Activated CD4-positive, alpha-beta memory T cell treated with anti-CD3 and anti-CD28 coated beads, Interleukin-2, amount 10 ng/mL, durations not matched to agents 7 days and 5 days (primary cell): ENCODE measurements at regions not wholly inside any gene's neighbourhood (a gene's known extent, or its start where the extent isn't known, plus 50 kb on each side); places are given as distances from the start of the nearest gene placed in this dataset.
"Not testable (repeated sequence)": the region's sequence is repeated elsewhere in the genome, so short reads cannot be mapped to it uniquely, and the experiment has no call there.

ENCODE experiments used
- CTCF ChIA-PET: fragments of 350-600 bp; sonication (Branson Sonifier 250); formaldehyde crosslinking; loops from one replicate; lab custom pipeline; 2021; ENCODE audit warnings: antibody characterized with exemption, inconsistent platforms; lab: Charles Lee
- POLR2A ChIA-PET: fragments of 350-600 bp; sonication (Branson Sonifier 250); formaldehyde crosslinking; loops from one replicate; lab custom pipeline; 2021; ENCODE audit warnings: antibody characterized with exemption; lab: Charles Lee
- DNase-seq: peaks from one replicate; pipeline ENCODE4 v3.0.0-alpha.2; 2020
- H3K27ac Mint-ChIP-seq: one replicate; pipeline ENCODE4 v1.8.0; 2021; ENCODE audit warnings: mild to moderate bottlenecking, mixed read lengths
- H3K27me3 Mint-ChIP-seq: one replicate; pipeline ENCODE4 v1.8.0; 2021; ENCODE audit warnings: mixed read lengths
- H3K36me3 Mint-ChIP-seq: one replicate; pipeline ENCODE4 v1.8.0; 2021; ENCODE audit warnings: low read depth, mixed read lengths
- H3K4me1 Mint-ChIP-seq: one replicate; pipeline ENCODE4 v1.8.0; 2021; ENCODE audit warnings: mixed read lengths
- H3K4me3 Mint-ChIP-seq: one replicate; pipeline ENCODE4 v1.8.0; 2021; ENCODE audit warnings: mild to moderate bottlenecking, mixed read lengths
- H3K9me3 Mint-ChIP-seq: one replicate; pipeline ENCODE4 v1.8.0; 2021; ENCODE audit warnings: mixed read lengths

GRCh38 chr5:174895360-174895759 lies 171.0 kb downstream of the MSX2 start:
- Mint-ChIP-seq H3K9me3 (no peaks in the 10 kb centered on the region), H3K27me3 (no peaks in the 10 kb centered on the region), H3K4me1 (no peaks in the 10 kb centered on the region), H3K36me3 (no peaks in the 10 kb centered on the region), H3K4me3 (no peak overlapping the region), H3K27ac (no peak overlapping the region)
- no peak for DNase-seq
- POLR2A ChIA-PET = no interaction called here
- CTCF ChIA-PET = no interaction called here

- no peaks in the 10 kb centered on the region for H3K9me3 Mint-ChIP-seq
- ChIA-PET CTCF (no interaction called here), POLR2A (no interaction called here)
- H3K4me1 Mint-ChIP-seq = no peaks in the 10 kb centered on the region
- no peak overlapping the region for H3K27ac Mint-ChIP-seq
- no peak overlapping the region for H3K4me3 Mint-ChIP-seq
- H3K27me3 Mint-ChIP-seq = no peaks in the 10 kb centered on the region
- H3K36me3 Mint-ChIP-seq = no peaks in the 10 kb centered on the region
- no peak for DNase-seq
These were observed 168.4 kb downstream of the MSX2 start for GRCh38 chr5:174892742-174893141.

- POLR2A ChIA-PET, H3K4me3 Mint-ChIP-seq, H3K27me3 Mint-ChIP-seq, DNase-seq, H3K36me3 Mint-ChIP-seq, H3K9me3 Mint-ChIP-seq, CTCF ChIA-PET, H3K4me1 Mint-ChIP-seq, H3K27ac Mint-ChIP-seq: not testable (repeated sequence)
These were observed 156.2 kb downstream of the MSX2 start for GRCh38 chr5:174880412-174881200.

GRCh38 chr5:174877987-174878386 lies 153.6 kb downstream of the MSX2 start:
- CTCF ChIA-PET = no interaction called here
- Mint-ChIP-seq H3K4me3 (no peak overlapping the region), H3K27me3 (no peaks in the 10 kb centered on the region), H3K36me3 (no peaks in the 10 kb centered on the region), H3K4me1 (no peaks in the 10 kb centered on the region), H3K27ac (no peak overlapping the region), H3K9me3 (no peaks in the 10 kb centered on the region)
- no peak for DNase-seq
- POLR2A ChIA-PET = no interaction called here

GRCh38 chr5:174872271-174872670 lies 147.9 kb downstream of the MSX2 start:
- Mint-ChIP-seq H3K4me1 (no peaks in the 10 kb centered on the region), H3K4me3 (no peak overlapping the region), H3K9me3 (no peaks in the 10 kb centered on the region), H3K27ac (no peak overlapping the region), H3K27me3 (no peaks in the 10 kb centered on the region), H3K36me3 (no peaks in the 10 kb centered on the region)
- POLR2A ChIA-PET = no interaction called here
- CTCF ChIA-PET = no interaction called here
- no peak for DNase-seq

- POLR2A ChIA-PET = no interaction called here
- DNase-seq = no peak
- CTCF ChIA-PET = no interaction called here
- Mint-ChIP-seq H3K9me3 (no peaks in the 10 kb centered on the region), H3K27me3 (no peaks in the 10 kb centered on the region), H3K36me3 (no peaks in the 10 kb centered on the region), H3K27ac (no peak overlapping the region), H3K4me3 (no peak overlapping the region), H3K4me1 (no peaks in the 10 kb centered on the region)
These were observed 127.8 kb downstream of the MSX2 start for GRCh38 chr5:174852143-174852542.

- Mint-ChIP-seq H3K4me3 (no peak overlapping the region), H3K4me1 (no peaks in the 10 kb centered on the region), H3K27ac (no peak overlapping the region), H3K36me3 (no peaks in the 10 kb centered on the region), H3K9me3 (no peaks in the 10 kb centered on the region), H3K27me3 (no peaks in the 10 kb centered on the region)
- no peak for DNase-seq
- POLR2A ChIA-PET = no interaction called here
- CTCF ChIA-PET = no interaction called here
These were observed 126.3 kb downstream of the MSX2 start for GRCh38 chr5:174850565-174851169.

GRCh38 chr5:174849426-174849825 lies 125.0 kb downstream of the MSX2 start:
- DNase-seq = no peak
- Mint-ChIP-seq H3K27me3 (peaks cover 3% of the 10 kb centered on the region), H3K36me3 (no peaks in the 10 kb centered on the region), H3K4me3 (no peak overlapping the region), H3K9me3 (no peaks in the 10 kb centered on the region), H3K27ac (no peak overlapping the region), H3K4me1 (no peaks in the 10 kb centered on the region)
- ChIA-PET POLR2A (no interaction called here), CTCF (no interaction called here)

- Mint-ChIP-seq H3K9me3 (no peaks in the 10 kb centered on the region), H3K36me3 (no peaks in the 10 kb centered on the region), H3K27me3 (peaks cover 3% of the 10 kb centered on the region), H3K27ac (no peak overlapping the region), H3K4me3 (no peak overlapping the region), H3K4me1 (no peaks in the 10 kb centered on the region)
- ChIA-PET CTCF (no interaction called here), POLR2A (no interaction called here)
- no peak for DNase-seq
These were observed 120.6 kb downstream of the MSX2 start for GRCh38 chr5:174844971-174845370.

GRCh38 chr5:174843263-174844250 lies 119.2 kb downstream of the MSX2 start:
- Mint-ChIP-seq H3K4me1 (no peaks in the 10 kb centered on the region), H3K27me3 (peaks cover 3% of the 10 kb centered on the region), H3K4me3 (no peak overlapping the region), H3K27ac (no peak overlapping the region), H3K36me3 (no peaks in the 10 kb centered on the region), H3K9me3 (no peaks in the 10 kb centered on the region)
- ChIA-PET POLR2A (no interaction called here), CTCF (no interaction called here)
- no peak for DNase-seq

GRCh38 chr5:174840435-174840834 lies 116.1 kb downstream of the MSX2 start:
- Mint-ChIP-seq H3K4me1 (no peaks in the 10 kb centered on the region), H3K27ac (no peak overlapping the region), H3K27me3 (peaks cover 3% of the 10 kb centered on the region), H3K36me3 (no peaks in the 10 kb centered on the region), H3K9me3 (no peaks in the 10 kb centered on the region), H3K4me3 (no peak overlapping the region)
- ChIA-PET CTCF (no interaction called here), POLR2A (no interaction called here)
- DNase-seq = no peak

GRCh38 chr5:174839196-174839595 lies 114.8 kb downstream of the MSX2 start:
- ChIA-PET CTCF (no interaction called here), POLR2A (no interaction called here)
- no peak overlapping the region for H3K4me3 Mint-ChIP-seq
- no peaks in the 10 kb centered on the region for H3K27me3 Mint-ChIP-seq
- H3K36me3 Mint-ChIP-seq = no peaks in the 10 kb centered on the region
- H3K4me1 Mint-ChIP-seq = no peaks in the 10 kb centered on the region
- no peak overlapping the region for H3K27ac Mint-ChIP-seq
- DNase-seq = no peak
- H3K9me3 Mint-ChIP-seq = no peaks in the 10 kb centered on the region
